K562 (cell line): ENCODE measurements at regions not wholly inside any gene's neighbourhood (a gene's known extent, or its start where the extent isn't known, plus 50 kb on each side); places are given as distances from the start of the nearest gene placed in this dataset.

Experiments
- ATAC-seq: fragments of 200-7000 bp; cut with Tn5 transposase; 3 replicates; pipeline ENCODE4 v1.9.1; 2020; ENCODE audit warnings: moderate library complexity
- BruUV-seq: library from RNA; stranded (reverse); fragments of 400-500 nt; replicated peaks from 2 replicates; lab custom pipeline; 2021; lab: Mats Ljungman, UMichigan
- CTCF ChIA-PET: fragments of 300-600 bp; formaldehyde crosslinking; extraction: SDS; loops from one replicate; lab custom pipeline; 2021; ENCODE audit warnings: low intra/inter-chr PET ratio; lab: Yijun Ruan, JAX
- POLR2A ChIA-PET: fragments of 300-600, 350-650 bp; sonication (Branson Sonifier 250); formaldehyde crosslinking; extraction: SDS; loops from one replicate; lab custom pipeline; 2021; ENCODE audit warnings: antibody characterized with exemption, inconsistent platforms; lab: Yijun Ruan, JAX
- DNase-seq, 4 experiments: peaks; one replicate each; pipeline versions ENCODE4 v3.0.0 to v3.0.0-alpha.2; 2011 to 2018; ENCODE audit warnings: low spot score in 3 of 4, mixed read lengths in 3 of 4; ENCODE audit errors: extremely low read depth in 1 of 4
- FAIRE-seq: peaks from 2 replicates; lab custom pipeline; 2011; peaks lifted over from hg19 to GRCh38; lab: Jason Lieb, UNC
- H2AFZ ChIP-seq: 2 replicates; pipeline ENCODE4 v1.6.0; 2011; ENCODE audit warnings: low read depth, low read length, control low read depth, inconsistent platforms
- H3K27ac ChIP-seq: fragments of 200-600 bp; 3 replicates; pipeline ENCODE4 v1.8.0; 2011; ENCODE audit warnings: low read depth, mild to moderate bottlenecking, control low read depth, inconsistent platforms, low read length, moderate library complexity, mixed read lengths; ENCODE audit errors: extremely low read depth
- H3K27me3 ChIP-seq, 2 experiments: fragments of 300-600 bp in 1 of 2; 2 replicates in 1 of 2; 3 replicates in 1 of 2; pipeline versions ENCODE4 v1.6.0 to v1.8.0; 2011; ENCODE audit warnings: inconsistent platforms in 2 of 2, low read length in 2 of 2, mild to moderate bottlenecking in 1 of 2, mixed read lengths in 1 of 2, moderate library complexity in 1 of 2; ENCODE audit not compliant: control insufficient read depth in 2 of 2, insufficient read depth in 2 of 2
- H3K36me3 ChIP-seq: fragments of 300-600 bp; 3 replicates; pipeline ENCODE4 v1.8.0; 2011; ENCODE audit warnings: mild to moderate bottlenecking, low read length, inconsistent platforms; ENCODE audit not compliant: control insufficient read depth, insufficient read depth
- H3K4me1 ChIP-seq, 2 experiments: fragments of 200-600 bp in 1 of 2; replicated peaks in 1 of 2; 2 replicates in 1 of 2; 3 replicates in 1 of 2; pipeline versions ENCODE4 v1.5.1 to v1.8.0; 2011; ENCODE audit warnings: inconsistent platforms in 2 of 2, low read length in 2 of 2, mild to moderate bottlenecking in 1 of 2, mixed read lengths in 1 of 2, moderate library complexity in 1 of 2; ENCODE audit not compliant: control insufficient read depth in 2 of 2, insufficient read depth in 2 of 2
- H3K4me2 ChIP-seq: 2 replicates; pipeline ENCODE4 v1.6.1; 2011; ENCODE audit warnings: low read length, control low read depth, inconsistent platforms, mixed read lengths; ENCODE audit not compliant: insufficient read depth
- H3K4me3 ChIP-seq: fragments of 200-600 bp; sonication (generic), shearing (Covaris generic); 2 replicates; pipeline ENCODE4 v1.5.1; 2016; ENCODE audit warnings: control low read depth, inconsistent platforms
- H3K79me2 ChIP-seq: fragments of 200-600 bp; 3 replicates; pipeline ENCODE4 v1.8.0; 2011; ENCODE audit warnings: low read length, inconsistent platforms; ENCODE audit not compliant: control insufficient read depth, insufficient read depth
- H3K9ac ChIP-seq, 2 experiments: 2 replicates each; pipeline versions ENCODE4 v1.6.0 to v1.6.1; 2011; ENCODE audit warnings: low read depth in 2 of 2, low read length in 2 of 2, control low read depth in 1 of 2, inconsistent platforms in 1 of 2, mild to moderate bottlenecking in 1 of 2, mixed read lengths in 1 of 2; ENCODE audit not compliant: insufficient read depth in 1 of 2
- H3K9me1 ChIP-seq: one replicate; pipeline ENCODE4 v1.6.0; 2011; ENCODE audit warnings: inconsistent platforms, mild to moderate bottlenecking, low read length, moderate library complexity; ENCODE audit not compliant: control insufficient read depth, insufficient read depth
- H3K9me3 ChIP-seq: replicated peaks from 2 replicates; pipeline ENCODE4 v1.5.1; 2011; ENCODE audit warnings: low read depth, low read length, inconsistent platforms; ENCODE audit not compliant: control insufficient read depth, insufficient read depth
- H4K20me1 ChIP-seq: replicated peaks from 2 replicates; pipeline ENCODE4 v1.6.1; 2011; ENCODE audit warnings: low read length, inconsistent platforms, mixed read lengths; ENCODE audit not compliant: control insufficient read depth, insufficient read depth
- C11orf30 ChIP-seq: fragments of 450-650 bp; IDR thresholded peaks from 2 replicates; pipeline ENCODE4 v1.6.1; 2016; ENCODE audit warnings: low read depth, mild to moderate bottlenecking
- MYC ChIP-seq, 2 experiments: fragments of 250-450 bp in 1 of 2; sonication (Bioruptor Pico) in 1 of 2; IDR thresholded peaks; 2 replicates each; pipeline versions ENCODE4 v1.5.1 to v1.6.1; 2012 to 2021; ENCODE audit warnings: low read depth in 2 of 2, borderline replicate concordance in 1 of 2, improper control_type of control experiment in 1 of 2, low read length in 1 of 2, mild to moderate bottlenecking in 1 of 2, moderate library complexity in 1 of 2
- PPARD ChIP-seq: fragments of 250-450 bp; sonication (Bioruptor Pico); IDR thresholded peaks from 2 replicates; pipeline ENCODE4 v1.8.0; 2022; ENCODE audit warnings: inconsistent platforms, mild to moderate bottlenecking, moderate library complexity
- ZNF165 ChIP-seq: fragments of 250-450 bp; sonication (Bioruptor Pico); IDR thresholded peaks from 2 replicates; pipeline ENCODE4 v1.4.0; 2020; ENCODE audit warnings: borderline replicate concordance
- WGBS: fragments of 100-300 bp; shearing (Covaris generic); methylation state at CpG from one replicate; pipeline ENCODE4 v1.1.6; 2016; ENCODE audit warnings: low coverage, mixed read lengths; ENCODE audit not compliant: insufficient coverage; ENCODE audit errors: missing lambda C conversion rate; 5-methylcytosine and 5-hydroxymethylcytosine counted together
- in situ Hi-C: fragments of 300-500 bp; cut with MboI; formaldehyde crosslinking; loops from 4 replicates; pipeline ENCODE4 v1.15.0; 2018; ENCODE audit warnings: inconsistent platforms, mixed read lengths
- intact Hi-C: fragments of 100-400 bp; cut with micrococcal nuclease; formaldehyde crosslinking; loops from 2 replicates; pipeline ENCODE4 v1.14.2; 2022
- TF ChIP-seq, protein P1 (sequence below): sonication (generic); formaldehyde crosslinking; IDR thresholded peaks from 2 replicates; pipeline ENCODE4 v1.8.1; 2022; ENCODE audit warnings: missing genetic modification reagents
- TF ChIP-seq, protein P2 (sequence below): fragments of 250-450 bp; sonication (Bioruptor Pico); IDR thresholded peaks from 2 replicates; pipeline ENCODE4 v1.9.0; 2021; ENCODE audit warnings: mild to moderate bottlenecking, inconsistent platforms

DNA sequence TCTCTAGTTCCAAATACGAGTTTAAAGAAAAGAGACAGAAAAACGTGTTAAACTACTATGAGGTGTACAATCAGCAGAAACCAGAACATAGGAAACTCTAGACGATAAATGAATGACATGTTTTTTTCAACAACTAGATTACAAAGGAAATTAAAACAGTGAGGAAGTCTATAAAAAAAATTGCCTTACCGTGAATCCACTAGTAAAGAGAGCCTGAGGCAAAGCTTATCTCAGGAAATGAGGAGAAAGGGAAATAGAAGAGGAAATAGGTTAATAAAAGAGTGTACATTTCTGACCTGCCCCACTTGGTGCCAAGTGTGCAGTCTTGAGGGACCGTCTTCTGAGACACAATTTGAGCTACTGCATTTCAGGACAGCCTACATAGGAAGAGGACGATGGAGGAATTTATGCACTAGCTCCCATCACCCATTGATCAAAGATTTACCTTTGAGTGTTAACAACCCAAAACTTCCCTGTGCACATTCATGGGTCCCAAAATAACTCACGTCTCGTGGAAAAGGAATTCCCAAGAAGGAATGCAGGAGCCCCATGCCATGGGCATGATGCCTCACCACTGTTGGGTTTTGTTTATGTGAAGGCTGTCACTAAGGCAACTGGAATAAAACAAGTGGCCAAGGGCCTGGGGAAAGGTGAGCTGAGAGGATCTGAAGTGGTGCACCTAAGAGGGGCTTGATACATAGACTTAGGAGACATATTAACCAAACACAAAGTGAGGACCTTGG is 53.6 kb upstream of the SLC1A3 start:
- FAIRE-seq (no peak), DNase-seq (no peak)

More for the DNA sequence above, 53.6 kb upstream of the SLC1A3 start:
- Histone ChIP-seq H3K4me3 (no peak overlapping the region), H3K36me3 (no peaks in the 10 kb centered on the region), H3K27ac (no peak overlapping the region), H3K9me3 (no peaks in the 10 kb centered on the region), H3K79me2 (no peaks in the 10 kb centered on the region), H3K27me3 (no peaks in the 10 kb centered on the region), H2AFZ (no peak overlapping the region), H3K4me1 (no peaks in the 10 kb centered on the region), H3K9me1 (no peaks in the 10 kb centered on the region), H3K4me2 (no peak overlapping the region), H4K20me1 (no peaks in the 10 kb centered on the region), H3K9ac (no peak overlapping the region)
- CTCF ChIA-PET = no interaction called here
- in situ Hi-C loops (no loop called here), intact Hi-C loops (no loop called here)
- no peak for ATAC-seq
- POLR2A ChIA-PET = interaction anchor here (0.8 to 0.9 kb wide), 2 partner anchors 13 to 18 kb away, joined by 3 read pairs; no protein-coding TSS in a partner anchor
- 2% methylated on average over 8 of the region's 8 CpGs for WGBS
- BruUV-seq = no TSS peak
- TF ChIP-seq MYC (IDR thresholded peaks at IDR 0.05; ENCODE audit: low read depth, low read length) = no peak
- TF ChIP-seq MYC (CRISPR knock-in tag; IDR thresholded peaks at IDR 0.05; ENCODE audit: borderline replicate concordance, low read depth) = no peak
- TF ChIP-seq C11orf30 = no peak
- TF ChIP-seq, protein P1, sequence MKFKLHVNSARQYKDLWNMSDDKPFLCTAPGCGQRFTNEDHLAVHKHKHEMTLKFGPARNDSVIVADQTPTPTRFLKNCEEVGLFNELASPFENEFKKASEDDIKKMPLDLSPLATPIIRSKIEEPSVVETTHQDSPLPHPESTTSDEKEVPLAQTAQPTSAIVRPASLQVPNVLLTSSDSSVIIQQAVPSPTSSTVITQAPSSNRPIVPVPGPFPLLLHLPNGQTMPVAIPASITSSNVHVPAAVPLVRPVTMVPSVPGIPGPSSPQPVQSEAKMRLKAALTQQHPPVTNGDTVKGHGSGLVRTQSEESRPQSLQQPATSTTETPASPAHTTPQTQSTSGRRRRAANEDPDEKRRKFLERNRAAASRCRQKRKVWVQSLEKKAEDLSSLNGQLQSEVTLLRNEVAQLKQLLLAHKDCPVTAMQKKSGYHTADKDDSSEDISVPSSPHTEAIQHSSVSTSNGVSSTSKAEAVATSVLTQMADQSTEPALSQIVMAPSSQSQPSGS = no peak
- TF ChIP-seq, protein P2, sequence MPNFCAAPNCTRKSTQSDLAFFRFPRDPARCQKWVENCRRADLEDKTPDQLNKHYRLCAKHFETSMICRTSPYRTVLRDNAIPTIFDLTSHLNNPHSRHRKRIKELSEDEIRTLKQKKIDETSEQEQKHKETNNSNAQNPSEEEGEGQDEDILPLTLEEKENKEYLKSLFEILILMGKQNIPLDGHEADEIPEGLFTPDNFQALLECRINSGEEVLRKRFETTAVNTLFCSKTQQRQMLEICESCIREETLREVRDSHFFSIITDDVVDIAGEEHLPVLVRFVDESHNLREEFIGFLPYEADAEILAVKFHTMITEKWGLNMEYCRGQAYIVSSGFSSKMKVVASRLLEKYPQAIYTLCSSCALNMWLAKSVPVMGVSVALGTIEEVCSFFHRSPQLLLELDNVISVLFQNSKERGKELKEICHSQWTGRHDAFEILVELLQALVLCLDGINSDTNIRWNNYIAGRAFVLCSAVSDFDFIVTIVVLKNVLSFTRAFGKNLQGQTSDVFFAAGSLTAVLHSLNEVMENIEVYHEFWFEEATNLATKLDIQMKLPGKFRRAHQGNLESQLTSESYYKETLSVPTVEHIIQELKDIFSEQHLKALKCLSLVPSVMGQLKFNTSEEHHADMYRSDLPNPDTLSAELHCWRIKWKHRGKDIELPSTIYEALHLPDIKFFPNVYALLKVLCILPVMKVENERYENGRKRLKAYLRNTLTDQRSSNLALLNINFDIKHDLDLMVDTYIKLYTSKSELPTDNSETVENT (CRISPR knock-in tag) = no peak
- no peak for TF ChIP-seq ZNF165 (CRISPR knock-in tag)
- TF ChIP-seq PPARD = no peak
